AG08395 (cell line): ENCODE measurements at regions not wholly inside any gene's neighbourhood (a gene's known extent, or its start where the extent isn't known, plus 50 kb on each side); places are given as distances from the start of the nearest gene placed in this dataset.
"Not testable (repeated sequence)": the region's sequence is repeated elsewhere in the genome, so short reads cannot be mapped to it uniquely, and the experiment has no call there.

Experiments
- DNase-seq: peaks from one replicate; pipeline ENCODE4 v3.0.0; 2012; ENCODE audit warnings: mixed read lengths, low spot score

DNA sequence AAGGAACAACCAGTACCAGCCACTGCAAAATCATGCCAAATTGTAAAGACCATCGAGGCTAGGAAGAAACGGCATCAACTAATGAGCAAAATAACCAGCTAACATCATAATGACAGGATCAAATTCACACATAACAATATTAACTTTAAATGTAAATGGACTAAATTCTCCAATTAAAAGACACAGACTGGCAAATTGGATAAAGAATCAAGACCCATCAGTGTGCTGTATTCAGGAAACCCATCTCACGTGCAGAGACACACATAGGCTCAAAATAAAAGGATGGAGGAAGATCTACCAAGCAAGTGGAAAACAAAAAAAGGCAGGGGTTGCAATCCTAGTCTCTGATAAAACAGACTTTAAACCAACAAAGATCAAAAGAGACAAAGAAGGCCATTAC lies 97.6 kb downstream of the GPX5 start:
- not testable (repeated sequence) for DNase-seq

GRCh38 chr6:28626386-28626785 lies 100.7 kb downstream of the GPX5 start:
- DNase-seq: not testable (repeated sequence)

- no peak for DNase-seq
Measured at GRCh38 chr6:28632326-28632851, 106.7 kb downstream of the GPX5 start.

DNA sequence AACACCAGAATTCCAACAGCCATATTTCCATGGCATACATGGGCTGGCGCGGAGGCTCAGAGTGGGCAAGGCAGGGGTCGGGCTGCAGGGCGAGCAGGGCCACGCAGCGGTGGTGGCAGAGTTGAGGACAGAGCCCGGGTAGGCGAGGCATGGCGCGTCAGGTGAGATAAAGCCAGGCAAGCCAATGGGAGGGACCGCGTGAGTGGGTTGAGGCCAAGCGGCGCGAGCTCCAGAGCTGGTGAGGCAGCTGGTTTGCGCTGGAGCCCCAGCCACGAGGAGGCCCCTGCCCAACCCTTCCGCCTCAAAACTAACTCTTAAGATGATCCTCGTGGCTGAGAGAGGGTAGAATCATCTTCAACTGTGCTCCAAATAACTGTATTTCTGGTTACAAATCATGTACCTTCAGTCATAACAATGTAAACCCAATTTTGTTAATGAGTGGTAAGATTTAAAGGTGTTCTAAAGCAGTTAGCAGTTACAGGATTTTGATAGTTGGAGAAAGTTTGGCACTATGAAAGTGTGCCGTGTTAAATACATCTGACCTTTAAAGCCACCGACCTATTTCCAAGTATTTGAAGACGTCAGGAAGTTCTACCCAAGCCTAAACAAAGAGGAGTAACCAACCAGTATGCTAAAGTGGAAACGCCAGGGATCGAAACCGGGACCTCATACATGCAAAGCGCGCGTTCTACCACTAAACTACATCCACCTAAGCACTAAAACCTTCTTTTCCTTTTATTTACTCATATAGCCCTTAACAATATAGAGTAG lies 107.9 kb downstream of the GPX5 start:
- no peak for DNase-seq

GRCh38 chr6:28634411-28634760 lies 108.7 kb downstream of the GPX5 start:
- no peak for DNase-seq

DNA sequence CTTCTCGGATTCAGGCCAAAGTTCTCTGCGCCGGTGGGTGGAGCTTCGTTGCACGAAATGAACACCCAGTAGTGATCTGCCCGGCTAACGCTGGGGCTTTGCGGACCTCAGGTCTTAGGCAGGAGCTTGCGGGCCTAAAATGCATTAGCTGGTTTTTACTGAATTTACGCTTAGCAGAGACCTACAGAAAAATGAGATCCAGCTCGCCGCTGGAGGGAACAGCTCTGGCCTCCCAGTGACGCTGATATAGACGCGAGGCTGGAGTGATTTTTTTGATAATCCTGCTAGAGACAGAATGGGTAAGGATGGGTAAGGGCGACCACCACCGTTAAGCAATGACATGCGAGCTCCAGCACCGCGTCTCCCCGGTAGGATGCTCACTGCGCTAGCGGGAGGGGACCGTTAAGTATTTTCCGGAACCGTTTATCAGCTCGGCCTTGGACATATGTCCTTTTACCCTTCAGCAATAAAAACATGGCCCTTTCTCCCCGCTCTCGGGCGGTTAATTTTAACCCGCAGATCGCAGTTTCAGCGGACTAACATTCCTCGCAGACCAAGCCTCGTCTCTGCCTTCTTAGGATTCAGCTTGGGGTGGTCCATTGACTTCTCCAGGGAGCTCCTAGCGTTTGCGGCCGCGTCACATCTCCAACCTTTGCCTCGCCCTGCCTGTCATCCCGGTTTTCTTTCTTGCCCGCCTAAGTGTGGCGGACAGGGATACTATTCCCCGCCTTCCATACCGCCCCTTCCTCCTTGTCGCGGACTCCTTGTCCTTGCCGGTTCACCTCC lies 109.3 kb downstream of the GPX5 start:
- peak; percentile 11 for DNase-seq

- DNase-seq: no peak
Measured at GRCh38 chr6:28635547-28636158, 110.0 kb downstream of the GPX5 start.

- DNase-seq: no peak
Measured at GRCh38 chr6:28638787-28639430, 113.2 kb downstream of the GPX5 start.

- not testable (repeated sequence) for DNase-seq
Measured at GRCh38 chr6:28639445-28640290, 114.0 kb downstream of the GPX5 start.

- DNase-seq: peak; percentile 31
Measured at GRCh38 chr6:28643017-28643740, 117.5 kb downstream of the GPX5 start.

GRCh38 chr6:28646650-28647049 lies 121.0 kb downstream of the GPX5 start:
- DNase-seq: no peak

- DNase-seq: peak; percentile 53
Measured at GRCh38 chr6:28648035-28648877, 122.6 kb downstream of the GPX5 start.

GRCh38 chr6:28648878-28649375 lies 123.2 kb downstream of the GPX5 start:
- peak; percentile 25 for DNase-seq

DNA sequence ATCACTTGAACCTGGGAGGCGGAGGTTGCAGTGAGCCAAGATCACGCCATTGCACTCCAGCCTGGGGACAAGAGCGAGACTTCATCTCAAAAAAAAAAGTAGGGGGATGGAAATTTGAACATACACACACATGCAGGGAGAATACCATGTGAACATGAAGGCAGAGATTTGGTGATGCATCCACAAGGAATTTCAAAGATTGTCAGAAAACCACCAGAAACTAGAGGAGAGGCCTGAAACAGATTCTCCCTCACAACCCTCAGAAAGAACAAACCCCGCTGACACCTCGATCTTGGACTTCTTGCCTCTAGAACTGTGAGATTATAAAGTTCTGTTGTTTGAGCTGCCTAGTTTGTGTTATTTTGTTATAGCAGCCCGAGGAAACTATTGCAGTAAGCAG lies 125.5 kb downstream of the GPX5 start:
- no peak for DNase-seq

DNA sequence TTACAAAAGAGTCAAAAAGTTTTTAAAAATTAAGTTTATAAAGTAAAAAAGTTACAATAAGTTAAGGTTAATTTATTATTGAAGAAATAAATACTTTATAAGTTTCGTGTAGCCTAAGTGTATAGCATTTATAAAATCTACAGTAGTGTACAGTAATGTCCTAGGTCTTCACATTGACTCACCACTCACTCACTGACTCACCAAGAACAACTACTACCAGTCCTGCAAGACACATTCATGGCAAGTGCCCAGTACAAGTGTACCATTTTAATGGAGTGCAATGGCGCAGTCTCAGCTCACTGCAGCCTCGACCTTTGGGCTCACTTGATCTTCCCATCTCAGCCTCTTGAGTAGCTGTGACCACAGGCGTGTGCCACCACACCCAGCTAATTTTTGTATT lies 128.2 kb downstream of the GPX5 start:
- no peak for DNase-seq

DNA sequence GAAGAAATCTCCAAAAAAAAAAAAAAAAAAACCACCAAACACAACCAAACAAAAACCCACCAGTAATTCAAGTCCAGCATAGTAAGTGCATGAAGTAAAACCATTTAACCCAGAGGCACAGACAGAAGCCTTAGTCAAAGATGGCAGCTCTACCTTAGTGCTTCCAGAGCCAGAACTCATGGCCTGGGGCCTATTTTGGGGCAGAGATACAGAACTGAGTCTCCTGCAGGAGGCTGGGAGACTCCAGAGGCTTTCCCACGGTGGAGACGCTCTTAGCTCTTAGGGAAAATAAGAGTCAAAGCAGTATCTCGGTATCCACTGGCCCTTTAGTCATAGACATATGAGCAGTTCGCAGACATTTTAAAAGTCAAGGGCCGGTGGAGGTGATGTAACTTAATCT lies 129.5 kb downstream of the GPX5 start:
- no peak for DNase-seq

DNA sequence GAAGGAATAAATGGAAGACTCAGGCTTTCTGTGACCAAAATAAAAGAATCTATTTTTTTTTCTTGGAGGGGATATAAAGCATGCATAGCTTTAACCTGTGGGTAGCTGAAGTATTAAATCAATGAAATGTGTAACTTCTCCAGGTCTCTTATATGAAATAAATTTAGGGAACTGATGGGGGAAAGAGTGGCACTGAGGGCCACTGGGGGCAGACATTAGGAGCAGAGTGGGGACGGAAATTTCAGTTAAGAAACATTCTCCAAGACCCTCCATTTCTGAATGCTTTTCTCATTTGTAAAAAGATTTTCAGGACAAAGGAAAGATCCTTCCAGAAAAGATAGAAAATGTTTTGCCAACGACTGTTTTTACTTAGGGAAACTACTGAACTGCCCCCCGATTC lies 131.0 kb downstream of the GPX5 start:
- no peak for DNase-seq

DNA sequence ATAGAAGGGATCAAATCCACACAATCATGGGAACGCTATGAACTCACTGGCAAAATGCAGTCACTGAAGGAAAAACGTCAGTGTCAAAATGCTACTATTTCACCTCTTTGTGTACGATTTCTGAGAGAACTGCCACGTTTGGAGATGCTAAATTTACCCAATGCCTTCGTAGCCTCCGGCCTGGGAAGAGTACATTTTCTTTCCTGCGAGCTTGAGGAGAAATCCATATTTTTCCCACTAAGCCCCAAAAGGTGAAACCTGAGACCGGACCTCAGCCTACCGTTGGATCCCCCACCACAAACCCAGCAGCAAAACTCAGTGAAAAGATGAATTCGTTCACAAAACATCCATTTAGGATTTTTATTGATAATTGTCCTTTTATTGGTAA lies 131.7 kb downstream of the GPX5 start:
- DNase-seq: no peak

DNA sequence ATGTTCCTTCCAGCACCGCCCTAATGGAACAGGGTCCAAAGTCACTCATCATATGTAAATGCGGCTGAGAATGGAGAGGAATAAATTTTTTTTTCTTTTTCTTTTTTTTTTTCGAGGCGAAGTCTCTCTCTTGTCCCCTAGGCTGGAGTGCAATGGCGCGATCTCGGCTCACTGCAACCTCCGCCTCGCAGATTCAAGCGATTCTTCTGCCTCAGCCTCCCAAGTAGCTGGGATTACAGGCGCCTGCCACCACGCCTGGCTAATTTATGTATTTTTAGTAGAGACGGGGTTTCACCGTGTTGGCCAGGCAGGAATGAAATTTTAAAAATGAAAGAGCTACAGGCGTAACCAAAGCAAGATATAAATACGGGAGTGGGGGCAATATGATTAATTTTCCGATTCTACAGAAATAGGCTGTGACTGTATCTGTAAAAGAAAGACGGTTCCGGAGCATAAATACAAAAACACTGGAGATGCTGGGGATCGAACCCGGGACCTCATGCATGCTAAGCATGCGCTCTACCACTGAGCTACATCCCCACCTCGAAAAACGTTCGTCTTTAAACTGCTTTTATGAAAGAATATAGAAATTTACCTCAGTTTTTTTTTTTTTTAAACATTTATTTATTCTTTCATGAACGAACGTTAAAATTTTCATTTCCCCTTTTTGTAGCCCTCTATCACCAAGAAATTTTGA lies 132.2 kb downstream of the GPX5 start:
- DNase-seq: peak; percentile 75
